GM23248 (cell line): ENCODE measurements at regions not wholly inside any gene's neighbourhood (a gene's known extent, or its start where the extent isn't known, plus 50 kb on each side); places are given as distances from the start of the nearest gene placed in this dataset.

Source experiments
- EZH2 ChIP-seq: fragments of 200-600 bp; sonication (generic); IDR thresholded peaks from 2 replicates; pipeline ENCODE4 v1.6.1; 2018; ENCODE audit warnings: antibody characterized with exemption, mild to moderate bottlenecking; ENCODE audit not compliant: insufficient read depth, poor library complexity, severe bottlenecking
- EZH2phosphoT487 ChIP-seq: fragments of 200-600 bp; sonication (generic); IDR thresholded peaks from 2 replicates; pipeline ENCODE4 v1.6.1; 2018; ENCODE audit warnings: antibody characterized with exemption, moderate library complexity, mild to moderate bottlenecking, low read depth; ENCODE audit not compliant: insufficient read depth

DNA sequence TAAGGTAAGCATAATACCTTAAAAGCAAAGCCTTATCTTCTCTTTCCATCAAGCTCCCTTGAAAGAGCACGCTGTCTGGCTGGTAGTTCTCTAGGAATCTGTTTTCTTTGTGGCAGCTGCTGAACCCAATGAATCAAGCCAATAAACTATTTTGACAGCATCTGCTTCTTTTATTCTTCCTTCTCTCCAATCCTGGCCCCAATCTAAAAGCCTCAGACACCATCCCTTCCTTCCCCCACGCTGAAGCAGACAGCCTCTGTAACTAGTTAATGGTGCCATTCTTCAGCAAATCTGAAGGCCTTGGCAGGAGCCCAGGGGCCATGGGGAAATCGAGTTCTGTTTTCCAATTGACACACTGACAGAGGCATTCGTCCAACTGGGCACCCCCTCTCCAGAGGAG lies 186.6 kb upstream of the LYZL1 start:
- TF ChIP-seq EZH2phosphoT487 (no peak), EZH2 (no peak)
